Activated naive CD4-positive, alpha-beta T cell treated with anti-CD3 and anti-CD28 coated beads for 36 hours (primary cell): ENCODE measurements at regions not wholly inside any gene's neighbourhood (a gene's known extent, or its start where the extent isn't known, plus 50 kb on each side); places are given as distances from the start of the nearest gene placed in this dataset.

Experiments
- CTCF ChIA-PET: fragments of 350-600 bp; sonication (Branson Sonifier 250); formaldehyde crosslinking; loops from one replicate; lab custom pipeline; 2021; ENCODE audit warnings: antibody characterized with exemption; lab: Charles Lee
- DNase-seq: peaks from one replicate; pipeline ENCODE4 v3.0.0-alpha.2; 2020
- H3K27ac Mint-ChIP-seq: one replicate; pipeline ENCODE4 v1.8.0; 2021; ENCODE audit warnings: mild to moderate bottlenecking, mixed read lengths
- H3K27me3 Mint-ChIP-seq: one replicate; pipeline ENCODE4 v1.8.0; 2021; ENCODE audit warnings: low read depth, mixed read lengths
- H3K36me3 Mint-ChIP-seq: one replicate; pipeline ENCODE4 v1.8.0; 2021; ENCODE audit warnings: low read depth, mixed read lengths
- H3K4me1 Mint-ChIP-seq: one replicate; pipeline ENCODE4 v1.8.0; 2021; ENCODE audit warnings: low read depth, mixed read lengths
- H3K4me3 Mint-ChIP-seq: one replicate; pipeline ENCODE4 v1.8.0; 2021; ENCODE audit warnings: mild to moderate bottlenecking, moderate library complexity, mixed read lengths
- H3K9me3 Mint-ChIP-seq: one replicate; pipeline ENCODE4 v1.8.0; 2021; ENCODE audit warnings: mixed read lengths
- intact Hi-C: fragments of 100-400 bp; cut with micrococcal nuclease; formaldehyde crosslinking; loops from one replicate; pipeline ENCODE4 v1.15.1; 2023

DNA sequence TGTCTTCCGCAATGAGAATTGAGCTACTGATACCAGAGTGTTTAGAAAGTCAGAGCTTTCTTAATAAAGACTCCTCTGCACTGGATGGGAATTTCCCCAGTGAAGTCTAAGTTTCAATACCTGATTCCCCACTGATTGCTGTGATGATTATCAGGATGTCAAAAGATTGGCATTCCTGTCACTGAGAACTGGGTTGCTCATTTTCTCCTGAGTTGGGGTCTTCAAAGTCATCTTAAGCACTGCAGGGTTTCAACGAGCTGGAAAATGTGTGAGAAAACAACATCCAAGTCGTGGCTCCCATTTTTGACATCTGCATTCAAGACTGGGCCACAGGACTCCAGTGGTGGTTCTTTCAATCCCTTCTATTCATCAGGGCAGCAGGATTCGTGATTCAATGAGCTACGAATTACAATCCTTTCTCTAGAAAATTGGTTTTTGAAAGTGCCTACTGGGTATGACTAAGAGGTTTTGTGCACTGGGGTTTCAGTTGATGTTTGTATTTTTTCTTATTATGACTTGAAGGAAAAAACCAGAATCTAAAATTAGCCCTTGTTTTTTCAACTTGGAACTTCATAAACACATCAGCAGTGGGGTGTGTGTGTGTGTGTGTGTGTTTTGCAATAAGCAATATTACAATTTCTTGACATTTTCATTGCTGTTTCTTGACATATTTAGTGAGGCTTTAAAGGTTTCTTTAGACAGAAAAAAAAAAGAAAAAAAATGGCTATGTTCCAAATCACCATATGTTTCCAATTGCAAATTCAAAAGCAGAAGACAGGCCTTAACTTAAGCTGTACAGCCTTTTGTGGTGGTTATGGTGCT is 233.0 kb downstream of the FAM76B start:
- H3K36me3 Mint-ChIP-seq = no peaks in the 10 kb centered on the region
- H3K4me1 Mint-ChIP-seq = peaks cover 22% of the 10 kb centered on the region
- H3K9me3 Mint-ChIP-seq = no peaks in the 10 kb centered on the region
- peak overlapping the region; percentile 83 for H3K27ac Mint-ChIP-seq
- DNase-seq = peak; percentile 66
- CTCF ChIA-PET = interaction anchor here (0.7 to 2.9 kb wide), 10 partner anchors 11 to 404 kb away, joined by 3 to 14 read pairs (median 4); no protein-coding TSS in a partner anchor
- H3K27me3 Mint-ChIP-seq = no peaks in the 10 kb centered on the region
- intact Hi-C loops = loop anchor here (1.0 to 5.0 kb wide), 13 partner anchors 12 to 469 kb away; partner anchors contain the start of genes ENDOD1, FAM76B and SESN3
- no peak overlapping the region for H3K4me3 Mint-ChIP-seq

GRCh38 chr11:95556011-95556341 is 233.6 kb downstream of the FAM76B start:
- Mint-ChIP-seq H3K9me3 (no peaks in the 10 kb centered on the region), H3K27ac (peak overlapping the region; percentile 83), H3K36me3 (no peaks in the 10 kb centered on the region), H3K4me1 (peaks cover 22% of the 10 kb centered on the region), H3K27me3 (no peaks in the 10 kb centered on the region), H3K4me3 (no peak overlapping the region)
- no peak for DNase-seq
- CTCF ChIA-PET = interaction anchor here (0.9 to 2.9 kb wide), 7 partner anchors 12 to 404 kb away, joined by 3 to 12 read pairs (median 4); no protein-coding TSS in a partner anchor
- intact Hi-C loops = loop anchor here (1.0 to 5.0 kb wide), 13 partner anchors 12 to 469 kb away; partner anchors contain the start of genes ENDOD1, FAM76B and SESN3

GRCh38 chr11:95554911-95555310 is 234.7 kb downstream of the FAM76B start:
- no peaks in the 10 kb centered on the region for H3K27me3 Mint-ChIP-seq
- CTCF ChIA-PET = interaction anchor here (0.9 to 2.9 kb wide), 2 partner anchors 151 to 403 kb away, joined by 5 to 12 read pairs; no protein-coding TSS in a partner anchor
- H3K4me1 Mint-ChIP-seq = peaks cover 24% of the 10 kb centered on the region
- H3K9me3 Mint-ChIP-seq = no peaks in the 10 kb centered on the region
- no peak overlapping the region for H3K27ac Mint-ChIP-seq
- intact Hi-C loops = loop anchor here (5.0 kb wide), 1 partner anchor 468 kb away; the partner anchor contains the start of gene ENDOD1
- no peaks in the 10 kb centered on the region for H3K36me3 Mint-ChIP-seq
- no peak for DNase-seq
- no peak overlapping the region for H3K4me3 Mint-ChIP-seq

DNA sequence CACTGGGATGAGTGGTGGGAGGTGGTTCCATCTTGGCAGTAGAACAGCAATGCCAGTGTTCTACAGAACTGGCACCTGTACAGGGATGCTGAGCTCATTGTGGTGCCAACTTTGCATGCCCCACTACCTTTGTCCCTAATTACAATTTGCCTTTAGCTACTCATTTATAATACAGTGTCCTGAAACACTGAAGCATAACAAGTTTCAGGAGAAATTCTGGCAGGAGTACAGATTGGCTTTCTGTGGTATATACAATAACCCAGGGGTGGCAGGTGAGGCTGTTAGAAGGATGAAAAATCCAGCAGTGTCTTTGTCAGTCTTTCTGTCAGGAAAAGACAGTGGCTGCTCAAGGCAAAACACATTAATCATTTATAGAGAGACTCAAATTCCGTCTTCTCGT is 240.3 kb downstream of the FAM76B start:
- CTCF ChIA-PET = no interaction called here
- DNase-seq = no peak
- H3K27ac Mint-ChIP-seq = no peak overlapping the region
- peaks cover 33% of the 10 kb centered on the region for H3K4me1 Mint-ChIP-seq
- H3K4me3 Mint-ChIP-seq = no peak overlapping the region
- intact Hi-C loops = no loop called here
- H3K36me3 Mint-ChIP-seq = no peaks in the 10 kb centered on the region
- no peaks in the 10 kb centered on the region for H3K27me3 Mint-ChIP-seq
- H3K9me3 Mint-ChIP-seq = no peaks in the 10 kb centered on the region

DNA sequence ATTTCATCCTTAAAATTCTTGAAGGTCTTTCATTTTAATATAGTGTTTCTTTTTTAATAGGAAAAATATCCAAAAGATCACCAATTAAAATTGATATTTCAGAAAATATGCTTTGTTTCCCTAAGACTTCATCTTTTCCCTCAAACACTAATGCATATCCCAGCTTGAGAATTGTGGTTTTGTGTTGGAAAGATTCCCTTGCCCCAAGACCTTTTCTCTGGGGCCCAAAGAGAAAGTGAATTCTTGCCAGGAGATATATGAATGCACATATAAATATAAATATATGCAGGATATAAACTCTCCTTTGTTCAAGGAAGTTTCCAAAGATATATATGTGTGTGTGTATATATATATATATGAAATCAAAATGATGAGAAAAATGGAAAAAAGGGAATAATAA is 241.2 kb downstream of the FAM76B start:
- H3K9me3 Mint-ChIP-seq = no peaks in the 10 kb centered on the region
- CTCF ChIA-PET = no interaction called here
- H3K36me3 Mint-ChIP-seq = no peaks in the 10 kb centered on the region
- H3K4me1 Mint-ChIP-seq = peaks cover 34% of the 10 kb centered on the region
- H3K27me3 Mint-ChIP-seq = no peaks in the 10 kb centered on the region
- no peak overlapping the region for H3K27ac Mint-ChIP-seq
- intact Hi-C loops = no loop called here
- DNase-seq = no peak
- H3K4me3 Mint-ChIP-seq = no peak overlapping the region

- DNase-seq = no peak
- CTCF ChIA-PET = no interaction called here
- Mint-ChIP-seq H3K27ac (no peak overlapping the region), H3K27me3 (no peaks in the 10 kb centered on the region), H3K36me3 (no peaks in the 10 kb centered on the region), H3K9me3 (no peaks in the 10 kb centered on the region), H3K4me3 (no peak overlapping the region), H3K4me1 (peaks cover 34% of the 10 kb centered on the region)
- intact Hi-C loops = no loop called here
Observed at GRCh38 chr11:95547976-95548375, 241.6 kb downstream of the FAM76B start.

DNA sequence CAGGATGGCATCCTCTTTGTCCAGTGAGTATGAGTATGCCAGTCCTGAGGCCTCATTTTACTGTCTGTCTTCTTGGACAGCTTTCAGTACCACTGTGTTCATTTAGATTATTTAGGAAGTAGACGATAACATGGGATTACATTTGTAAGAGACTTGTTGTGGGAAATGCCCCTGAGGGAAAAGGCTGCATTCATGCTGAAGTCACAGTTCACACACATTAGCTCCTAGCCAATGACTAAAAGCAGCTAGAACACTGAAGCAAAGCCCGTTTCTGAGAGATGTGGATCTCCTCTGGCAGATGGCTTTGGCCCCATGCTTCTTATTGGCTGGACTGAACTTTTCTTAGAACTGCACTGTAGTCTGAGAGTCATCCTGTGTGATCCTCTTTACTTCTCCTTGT is 242.4 kb downstream of the FAM76B start:
- Mint-ChIP-seq H3K9me3 (no peaks in the 10 kb centered on the region), H3K27me3 (no peaks in the 10 kb centered on the region), H3K4me1 (peaks cover 34% of the 10 kb centered on the region), H3K27ac (no peak overlapping the region), H3K36me3 (no peaks in the 10 kb centered on the region), H3K4me3 (no peak overlapping the region)
- CTCF ChIA-PET = interaction anchor here (1.2 kb wide), 1 partner anchor 158 kb away, joined by 5 read pairs; no protein-coding TSS in a partner anchor
- no peak for DNase-seq
- intact Hi-C loops = no loop called here

DNA sequence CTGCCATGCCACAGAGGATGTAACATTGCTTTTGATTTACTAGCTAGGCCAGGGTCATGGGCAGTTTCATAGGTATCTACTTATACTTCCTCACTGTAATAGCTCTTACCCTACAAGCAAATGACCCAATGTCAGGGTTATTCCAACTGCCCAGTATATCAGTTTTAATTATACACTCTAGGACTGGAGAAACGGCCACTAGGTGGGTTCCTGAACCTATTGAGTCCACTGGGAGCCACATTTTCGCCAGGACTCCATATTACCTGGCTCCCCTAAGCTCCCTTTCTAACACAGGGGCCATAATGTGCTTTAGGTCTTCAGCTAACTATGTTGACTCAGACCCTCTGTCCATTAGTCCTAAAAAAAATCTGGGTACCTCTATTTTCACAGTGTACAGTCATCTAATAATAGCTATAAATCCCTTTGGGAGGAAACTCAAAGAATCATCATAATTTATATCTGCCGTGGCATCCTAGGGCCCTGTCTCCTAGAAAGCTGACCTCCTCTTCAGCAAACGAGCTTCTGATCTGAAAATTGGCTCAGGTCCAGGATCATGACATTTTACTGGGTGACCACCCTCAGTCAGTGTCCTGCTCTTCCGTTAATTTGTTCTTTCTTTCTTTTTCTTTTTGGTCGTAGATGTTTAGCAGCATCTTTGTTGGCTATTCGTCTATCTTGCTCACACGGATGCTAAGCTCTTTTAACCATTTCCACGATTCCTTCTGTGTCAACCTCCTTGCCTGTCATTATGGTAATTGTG is 244.3 kb downstream of the FAM76B start:
- H3K27ac Mint-ChIP-seq = no peak overlapping the region
- no peak for DNase-seq
- CTCF ChIA-PET = interaction anchor here (0.6 to 2.9 kb wide), 7 partner anchors 9 to 393 kb away, joined by 3 to 9 read pairs (median 4); no protein-coding TSS in a partner anchor
- H3K9me3 Mint-ChIP-seq = no peaks in the 10 kb centered on the region
- no peaks in the 10 kb centered on the region for H3K36me3 Mint-ChIP-seq
- intact Hi-C loops = no loop called here
- H3K4me3 Mint-ChIP-seq = no peak overlapping the region
- H3K4me1 Mint-ChIP-seq = peaks cover 34% of the 10 kb centered on the region
- no peaks in the 10 kb centered on the region for H3K27me3 Mint-ChIP-seq

- Mint-ChIP-seq H3K9me3 (no peaks in the 10 kb centered on the region), H3K27ac (no peak overlapping the region), H3K27me3 (no peaks in the 10 kb centered on the region), H3K36me3 (no peaks in the 10 kb centered on the region), H3K4me1 (peaks cover 28% of the 10 kb centered on the region), H3K4me3 (no peak overlapping the region)
- CTCF ChIA-PET = interaction anchor here (0.5 to 2.9 kb wide), 7 partner anchors 8 to 392 kb away, joined by 3 to 9 read pairs (median 4); no protein-coding TSS in a partner anchor
- no peak for DNase-seq
- intact Hi-C loops = loop anchor here (1.0 kb wide), 1 partner anchor 12 kb away; no protein-coding TSS in a partner anchor
Observed at GRCh38 chr11:95544095-95544856, 245.3 kb downstream of the FAM76B start.

GRCh38 chr11:95542868-95543551 is 246.6 kb downstream of the FAM76B start:
- no peak for DNase-seq
- H3K27ac Mint-ChIP-seq = no peak overlapping the region
- intact Hi-C loops = no loop called here
- H3K9me3 Mint-ChIP-seq = no peaks in the 10 kb centered on the region
- no peak overlapping the region for H3K4me3 Mint-ChIP-seq
- H3K4me1 Mint-ChIP-seq = peaks cover 23% of the 10 kb centered on the region
- H3K36me3 Mint-ChIP-seq = no peaks in the 10 kb centered on the region
- CTCF ChIA-PET = interaction anchor here (0.7 to 0.9 kb wide), 2 partner anchors 21 to 862 kb away, joined by 3 read pairs; no protein-coding TSS in a partner anchor
- no peaks in the 10 kb centered on the region for H3K27me3 Mint-ChIP-seq

GRCh38 chr11:95541715-95542114 is 247.9 kb downstream of the FAM76B start:
- CTCF ChIA-PET = interaction anchor here (1.0 kb wide), 1 partner anchor 163 kb away, joined by 3 read pairs; no protein-coding TSS in a partner anchor
- H3K36me3 Mint-ChIP-seq = no peaks in the 10 kb centered on the region
- H3K4me1 Mint-ChIP-seq = peaks cover 10% of the 10 kb centered on the region
- H3K4me3 Mint-ChIP-seq = no peak overlapping the region
- intact Hi-C loops = no loop called here
- no peak overlapping the region for H3K27ac Mint-ChIP-seq
- H3K9me3 Mint-ChIP-seq = no peaks in the 10 kb centered on the region
- DNase-seq = no peak
- H3K27me3 Mint-ChIP-seq = no peaks in the 10 kb centered on the region
